ENCODE measurements at regions not wholly inside any gene's neighbourhood (a gene's known extent, or its start where the extent isn't known, plus 50 kb on each side); places are given as distances from the start of the nearest gene placed in this dataset.

DNA sequence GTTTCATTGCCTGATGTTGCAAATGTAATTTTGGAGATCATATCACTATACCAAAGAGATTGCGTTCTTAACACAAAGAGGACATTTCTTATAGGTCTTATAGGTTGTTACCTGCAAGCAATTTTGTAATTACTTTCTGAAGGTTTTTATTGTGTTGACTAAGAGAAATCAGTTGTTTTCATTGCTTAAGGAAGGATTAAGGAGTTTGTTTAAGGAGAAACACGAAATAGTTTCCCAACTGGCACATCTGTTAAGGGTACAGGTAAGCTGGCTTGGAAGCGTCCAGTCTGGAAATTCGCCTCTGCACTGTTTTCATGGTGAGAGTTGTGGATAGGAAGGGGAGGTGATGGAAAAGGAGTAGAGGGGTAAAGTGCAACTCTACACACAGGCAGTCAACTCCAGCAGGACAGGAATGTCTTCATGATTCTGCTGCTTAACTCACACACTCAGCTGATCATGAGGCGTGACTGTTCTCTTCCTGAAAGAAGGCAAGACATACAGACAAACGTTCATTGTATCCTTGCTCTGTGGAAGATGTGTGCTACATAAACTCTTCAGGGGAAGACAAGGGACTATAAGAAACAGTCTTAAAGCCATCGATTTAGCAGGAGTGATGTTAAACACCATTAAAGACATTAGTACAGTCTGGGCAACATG, 61.4 kb upstream of the ACSL3 start:
- Histone ChIP-seq H3K9me3 (ENCODE audit: control insufficient read depth, low read depth, low read length) (no peaks in the 10 kb centered on the region), H3K18ac (ENCODE audit: insufficient read length, low read depth, low read length) (no peak overlapping the region), H2BK20ac (ENCODE audit: low read depth, low read length, poor library complexity, severe bottlenecking) (no peak overlapping the region), H3K27ac (ENCODE audit: insufficient read length, low read depth, low read length) (no peak overlapping the region), H2AK5ac (ENCODE audit: insufficient read length, low read length) (no peak overlapping the region), H3K4me1 (ENCODE audit: insufficient read depth, low read length) (peaks cover 3% of the 10 kb centered on the region; the same call in 1 of the 2 replicates), H3K4me2 (ENCODE audit: insufficient read depth, insufficient read length, low read length) (no peak overlapping the region), H2BK15ac (ENCODE audit: low read depth, low read length) (no peak overlapping the region), H3K9ac (ENCODE audit: extremely low read depth, insufficient read length, low read length) (no peak overlapping the region), H3T11ph (ENCODE audit: low read length) (no peak overlapping the region), H3K14ac (ENCODE audit: insufficient read depth, low read length) (no peak overlapping the region), H3K79me1 (ENCODE audit: insufficient read depth, low read depth, low read length, poor library complexity, severe bottlenecking) (no peaks in the 10 kb centered on the region), H4K8ac (replicated peaks; ENCODE audit: insufficient read length, low read depth, low read length) (no peak overlapping the region), H3K27me3 (ENCODE audit: insufficient read depth, low read length) (no peaks in the 10 kb centered on the region), H3K79me2 (ENCODE audit: insufficient read depth, low read length) (no peaks in the 10 kb centered on the region), H3K23ac (ENCODE audit: insufficient read length, low read depth, low read length) (no peak overlapping the region), H2AFZ (ENCODE audit: low read length) (no peak overlapping the region), H3K56ac (ENCODE audit: insufficient read length, low read depth, low read length) (no peak overlapping the region), H3K23me2 (ENCODE audit: insufficient read length, low read depth, low read length, poor library complexity, severe bottlenecking) (no peaks in the 10 kb centered on the region), H4K20me1 (ENCODE audit: control insufficient read depth, insufficient read depth, insufficient read length) (no peaks in the 10 kb centered on the region), H4K91ac (ENCODE audit: insufficient read length, low read depth, low read length) (no peak overlapping the region), H3K4ac (ENCODE audit: low read depth, low read length) (no peak overlapping the region), H4K5ac (ENCODE audit: insufficient read length, low read depth, low read length) (no peak overlapping the region), H2BK5ac (ENCODE audit: insufficient read length, low read length) (no peak overlapping the region), H2BK12ac (ENCODE audit: insufficient read length, low read depth, low read length) (no peak overlapping the region), H2BK120ac (ENCODE audit: low read depth, low read length, poor library complexity, severe bottlenecking) (no peak overlapping the region)
- H3K27me3 Mint-ChIP-seq (ENCODE audit: low read depth), result no peaks in the 10 kb centered on the region
- no CpG with 5 or more reads among the region's 7 CpGs for WGBS (ENCODE audit: extremely low coverage, insufficient read length, low lambda C conversion rate)
- no peak for TF ChIP-seq CTCF (conservative IDR thresholded peaks at IDR 0.05)
- peaks cover 28 to 30% of the 10 kb centered on the region in 2 experiments for H3K4me1 Mint-ChIP-seq
- DNase-seq, result no peak
- no peaks in the 10 kb centered on the region for H3K9me3 Mint-ChIP-seq
- no peaks in the 10 kb centered on the region for H3K36me3 Mint-ChIP-seq (ENCODE audit: insufficient read depth in 1 of 3, low read depth in 3 of 3)
- no peak overlapping the region for H3K27ac Mint-ChIP-seq
- no peak overlapping the region; a peak in 1 of 5 replicates for H3K4me3 Mint-ChIP-seq

All from H9 (cell line).